ENCODE measurements at regions not wholly inside any gene's neighbourhood (a gene's known extent, or its start where the extent isn't known, plus 50 kb on each side); places are given as distances from the start of the nearest gene placed in this dataset.

DNA sequence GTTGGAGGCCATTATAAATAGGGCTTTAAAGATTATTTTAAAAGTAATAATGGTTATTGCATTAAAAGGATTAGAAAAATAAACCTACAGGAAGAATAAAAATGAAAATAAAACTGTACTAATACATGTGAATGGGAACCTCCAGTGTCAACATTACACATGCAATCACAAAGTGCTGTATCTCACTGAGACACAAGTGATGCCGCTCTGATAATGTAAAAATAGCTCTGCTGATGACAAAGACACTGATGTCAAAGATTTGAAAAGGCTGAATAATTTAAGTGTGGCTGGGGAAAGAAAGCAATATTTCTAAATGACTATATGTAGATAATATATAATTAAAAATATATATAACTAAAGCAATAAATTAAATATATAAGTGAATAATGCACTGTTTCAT lies 129.1 kb upstream of the RAP2B start:
- TF ChIP-seq EZH2 (IDR thresholded peaks at IDR 0.05; ENCODE audit: low read length): no peak
- TF ChIP-seq, protein P1, sequence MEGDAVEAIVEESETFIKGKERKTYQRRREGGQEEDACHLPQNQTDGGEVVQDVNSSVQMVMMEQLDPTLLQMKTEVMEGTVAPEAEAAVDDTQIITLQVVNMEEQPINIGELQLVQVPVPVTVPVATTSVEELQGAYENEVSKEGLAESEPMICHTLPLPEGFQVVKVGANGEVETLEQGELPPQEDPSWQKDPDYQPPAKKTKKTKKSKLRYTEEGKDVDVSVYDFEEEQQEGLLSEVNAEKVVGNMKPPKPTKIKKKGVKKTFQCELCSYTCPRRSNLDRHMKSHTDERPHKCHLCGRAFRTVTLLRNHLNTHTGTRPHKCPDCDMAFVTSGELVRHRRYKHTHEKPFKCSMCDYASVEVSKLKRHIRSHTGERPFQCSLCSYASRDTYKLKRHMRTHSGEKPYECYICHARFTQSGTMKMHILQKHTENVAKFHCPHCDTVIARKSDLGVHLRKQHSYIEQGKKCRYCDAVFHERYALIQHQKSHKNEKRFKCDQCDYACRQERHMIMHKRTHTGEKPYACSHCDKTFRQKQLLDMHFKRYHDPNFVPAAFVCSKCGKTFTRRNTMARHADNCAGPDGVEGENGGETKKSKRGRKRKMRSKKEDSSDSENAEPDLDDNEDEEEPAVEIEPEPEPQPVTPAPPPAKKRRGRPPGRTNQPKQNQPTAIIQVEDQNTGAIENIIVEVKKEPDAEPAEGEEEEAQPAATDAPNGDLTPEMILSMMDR (optimal IDR thresholded peaks at IDR 0.05 in 1 of 3, IDR thresholded peaks at IDR 0.05 in 1 of 3, conservative IDR thresholded peaks at IDR 0.05 in 1 of 3; ENCODE audit: extremely low read depth in 1 of 3, insufficient read depth in 2 of 3, low read length in 3 of 3): no peak
